H7 (cell line): ENCODE measurements at regions not wholly inside any gene's neighbourhood (a gene's known extent, or its start where the extent isn't known, plus 50 kb on each side); places are given as distances from the start of the nearest gene placed in this dataset.
"Not testable (repeated sequence)": the region's sequence is repeated elsewhere in the genome, so short reads cannot be mapped to it uniquely, and the experiment has no call there.

Experiments
- DNase-seq: peaks from one replicate; pipeline ENCODE4 v3.0.0; 2012
- H3K27me3 ChIP-seq: 2 replicates; pipeline ENCODE4 v1.6.0; 2011; ENCODE audit warnings: mild to moderate bottlenecking, low read length; ENCODE audit not compliant: control insufficient read depth, insufficient read depth
- H3K36me3 ChIP-seq: replicated peaks from 2 replicates; pipeline ENCODE4 v1.5.1; 2011; ENCODE audit warnings: low read length; ENCODE audit not compliant: control insufficient read depth, insufficient read depth
- H3K4me3 ChIP-seq: 2 replicates; pipeline ENCODE4 v1.5.1; 2011; ENCODE audit warnings: low read depth, mild to moderate bottlenecking, control low read depth, low read length, moderate library complexity; ENCODE audit not compliant: insufficient read depth

DNA sequence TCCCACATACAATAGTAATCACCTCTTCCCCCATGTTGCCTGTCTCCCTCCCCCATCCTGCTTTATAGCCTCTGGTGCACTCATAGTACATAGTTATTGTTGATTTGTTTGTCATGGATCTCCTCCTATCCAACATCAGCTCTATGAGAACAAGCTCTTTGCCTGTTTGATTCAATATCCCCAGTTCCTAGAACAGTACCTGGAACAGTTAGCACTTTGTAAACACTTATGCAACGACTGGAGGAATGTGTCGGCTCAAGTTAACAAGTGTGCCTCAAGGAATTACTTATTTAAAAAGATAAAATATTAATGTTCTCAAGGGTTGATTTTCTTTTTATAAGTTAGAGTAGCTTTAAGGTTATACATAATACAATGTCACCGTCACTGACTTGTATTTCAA lies 271.6 kb upstream of the KAZN start:
- DNase-seq = no peak
- Histone ChIP-seq H3K36me3 (no peaks in the 10 kb centered on the region), H3K27me3 (no peaks in the 10 kb centered on the region), H3K4me3 (no peak overlapping the region)

DNA sequence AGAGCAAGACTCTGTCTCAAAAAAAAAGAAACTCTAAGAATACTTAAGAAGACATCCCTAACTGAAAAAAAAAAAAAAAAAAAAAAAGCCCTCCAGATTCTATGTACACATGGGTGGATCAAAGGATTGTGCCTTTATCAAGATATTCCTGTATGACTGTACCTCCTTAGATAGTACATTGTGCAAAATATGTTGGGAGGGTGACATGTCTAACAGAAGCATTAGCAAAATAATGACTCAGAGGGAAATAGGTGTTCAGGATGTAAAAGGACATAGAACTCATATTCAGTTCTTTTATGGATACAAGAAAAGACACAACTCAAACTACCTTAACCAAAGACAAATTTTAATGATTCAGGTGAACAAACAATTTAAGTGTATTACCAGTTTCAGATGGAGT lies 269.8 kb upstream of the KAZN start:
- H3K36me3 ChIP-seq = no peaks in the 10 kb centered on the region
- H3K4me3 ChIP-seq = no peak overlapping the region
- no peaks in the 10 kb centered on the region for H3K27me3 ChIP-seq
- no peak for DNase-seq

- Histone ChIP-seq H3K36me3 (no peaks in the 10 kb centered on the region), H3K27me3 (no peaks in the 10 kb centered on the region), H3K4me3 (no peak overlapping the region)
- DNase-seq = no peak
Observed at GRCh38 chr1:14332158-14332557, 266.3 kb upstream of the KAZN start.

DNA sequence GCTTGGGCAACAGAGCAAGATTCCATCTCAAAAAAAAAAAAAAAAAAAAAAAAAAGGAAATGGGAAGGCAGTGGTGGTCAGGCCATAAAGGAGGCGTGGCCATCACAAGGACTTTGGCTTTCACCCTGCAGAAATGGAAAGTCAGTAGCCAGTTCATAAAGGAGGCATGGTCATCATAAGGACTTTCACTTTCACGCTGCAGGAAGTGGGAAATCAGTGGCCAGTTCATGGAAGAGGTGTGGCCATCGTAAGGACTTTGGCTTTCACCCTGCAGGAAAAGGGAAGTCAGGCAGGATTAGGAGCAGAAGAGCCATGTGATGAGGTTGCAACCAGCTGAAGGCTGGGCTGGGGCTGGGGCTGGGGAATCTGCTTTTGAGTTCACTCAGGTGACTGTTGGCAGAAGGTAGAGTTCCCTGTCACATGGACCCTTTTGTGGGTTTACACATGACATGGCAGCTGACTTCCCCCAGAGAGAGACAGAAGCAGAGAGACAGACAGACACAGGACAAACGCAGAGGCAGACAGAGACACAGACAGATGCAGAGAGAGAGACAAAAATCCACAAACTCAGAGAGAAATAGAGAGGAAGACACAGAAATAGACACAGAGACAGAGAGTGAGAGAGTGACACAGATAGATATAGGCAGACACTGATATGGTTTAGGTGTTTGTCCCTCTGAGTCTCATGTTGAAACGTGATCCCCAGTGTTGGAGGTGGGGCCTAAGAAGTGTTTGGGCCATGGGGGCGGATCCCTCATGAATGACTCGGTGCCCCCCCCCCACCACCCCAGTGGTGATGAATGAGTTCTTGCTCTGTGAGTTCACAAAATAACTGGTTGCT lies 263.9 kb upstream of the KAZN start:
- DNase-seq = no peak
- Histone ChIP-seq H3K4me3 (no peak overlapping the region), H3K36me3 (no peaks in the 10 kb centered on the region), H3K27me3 (no peaks in the 10 kb centered on the region)

DNA sequence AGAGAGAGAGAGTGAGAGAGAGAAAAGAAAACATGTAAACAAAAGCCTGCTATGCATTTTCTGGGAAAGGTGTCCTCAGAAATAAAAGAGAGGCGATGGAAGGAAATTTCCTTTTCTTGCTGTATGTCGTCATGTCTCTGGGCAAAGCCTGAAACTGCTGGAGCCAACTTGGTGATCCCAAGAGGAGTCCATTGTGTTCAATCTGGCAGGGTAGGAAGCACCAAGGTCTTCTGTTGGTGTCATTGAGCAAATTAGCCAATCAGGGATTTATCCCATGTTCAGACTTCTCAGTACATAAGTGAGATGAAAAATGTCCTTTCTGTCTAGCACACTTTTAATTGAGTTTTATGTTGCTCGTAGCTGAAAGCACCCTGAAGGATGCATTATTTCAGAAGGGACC lies 260.0 kb upstream of the KAZN start:
- H3K36me3 ChIP-seq = no peaks in the 10 kb centered on the region
- no peak overlapping the region for H3K4me3 ChIP-seq
- DNase-seq = no peak
- no peaks in the 10 kb centered on the region; the same call in 1 of the 2 replicates for H3K27me3 ChIP-seq

- H3K4me3 ChIP-seq = no peak overlapping the region
- no peaks in the 10 kb centered on the region; the same call in 1 of the 2 replicates for H3K27me3 ChIP-seq
- no peaks in the 10 kb centered on the region for H3K36me3 ChIP-seq
- DNase-seq = no peak
Observed at GRCh38 chr1:14339288-14339687, 259.2 kb upstream of the KAZN start.

GRCh38 chr1:14340002-14340785 lies 258.3 kb upstream of the KAZN start:
- H3K36me3 ChIP-seq = no peaks in the 10 kb centered on the region
- H3K4me3 ChIP-seq = no peak overlapping the region
- no peaks in the 10 kb centered on the region; the same call in 1 of the 2 replicates for H3K27me3 ChIP-seq
- no peak for DNase-seq

DNA sequence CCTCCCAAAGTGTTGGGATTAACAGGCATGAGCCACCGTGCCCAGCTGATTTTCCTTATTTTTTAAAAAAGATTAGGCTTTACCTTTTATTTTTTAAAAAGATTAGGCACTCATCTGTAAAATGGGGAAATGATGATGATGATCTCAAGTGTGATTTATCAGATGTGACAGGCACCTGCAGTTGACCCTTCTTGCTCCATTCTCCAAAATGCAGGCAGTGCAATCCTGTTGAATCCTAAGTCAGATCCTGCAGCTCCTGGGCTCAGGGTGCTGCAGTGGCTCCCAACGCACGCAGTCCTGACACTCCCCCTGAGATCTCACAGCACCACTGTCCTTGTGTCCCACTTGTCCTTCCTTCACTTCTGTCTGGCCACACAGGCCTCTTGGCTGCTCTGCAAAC lies 257.3 kb upstream of the KAZN start:
- Histone ChIP-seq H3K36me3 (no peaks in the 10 kb centered on the region), H3K4me3 (no peak overlapping the region), H3K27me3 (no peaks in the 10 kb centered on the region; the same call in 1 of the 2 replicates)
- no peak for DNase-seq

- Histone ChIP-seq H3K36me3 (no peaks in the 10 kb centered on the region), H3K27me3 (no peaks in the 10 kb centered on the region; the same call in 1 of the 2 replicates)
- no peak for DNase-seq
Observed at GRCh38 chr1:14345946-14346550, 252.4 kb upstream of the KAZN start.

DNA sequence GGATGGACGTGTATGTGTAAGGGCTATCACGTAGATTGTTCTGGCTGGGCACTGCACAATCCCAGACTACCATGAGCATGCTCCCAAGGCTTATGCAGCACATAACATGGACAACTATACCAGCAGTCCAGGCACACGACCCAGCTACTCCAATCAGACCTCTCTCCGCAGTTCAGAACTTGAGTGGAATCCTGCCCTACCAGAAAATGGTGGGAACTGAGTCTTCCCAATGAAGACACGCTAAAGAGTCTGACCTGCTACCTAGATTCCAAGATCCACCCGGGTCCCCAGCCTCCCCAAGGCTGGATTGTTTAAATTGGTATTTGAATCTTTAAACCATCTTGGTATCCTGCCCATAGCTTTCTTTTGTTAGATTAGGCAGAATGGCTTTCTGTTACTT lies 251.3 kb upstream of the KAZN start:
- Histone ChIP-seq H3K27me3 (no peaks in the 10 kb centered on the region; the same call in 1 of the 2 replicates), H3K36me3 (no peaks in the 10 kb centered on the region), H3K4me3 (no peak overlapping the region)
- no peak for DNase-seq

More at GRCh38 chr1:14345946-14346550, 252.4 kb upstream of the KAZN start:
- H3K4me3 ChIP-seq = no peak overlapping the region

DNA sequence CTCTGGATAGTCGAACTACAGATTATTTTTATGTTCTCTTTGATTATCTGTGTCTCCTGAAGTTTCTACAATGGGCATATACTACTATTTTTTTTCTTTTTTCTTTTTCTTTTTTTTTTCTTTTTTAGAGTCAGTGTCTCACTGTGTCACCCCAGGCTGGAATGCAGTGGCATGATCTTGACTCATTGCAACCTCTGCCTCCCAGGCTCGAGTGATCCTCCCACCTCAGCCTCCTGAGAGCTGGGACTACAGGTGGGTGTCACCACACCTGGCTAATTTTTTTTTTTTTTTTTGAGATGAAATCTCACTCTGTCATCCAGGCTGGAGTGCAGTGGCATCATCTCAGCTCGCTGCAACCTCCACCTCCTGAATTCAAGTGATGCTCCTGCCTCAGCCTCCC lies 250.7 kb upstream of the KAZN start:
- no peak for DNase-seq
- H3K36me3 ChIP-seq = no peaks in the 10 kb centered on the region
- no peaks in the 10 kb centered on the region; the same call in 1 of the 2 replicates for H3K27me3 ChIP-seq
- H3K4me3 ChIP-seq = no peak overlapping the region

DNA sequence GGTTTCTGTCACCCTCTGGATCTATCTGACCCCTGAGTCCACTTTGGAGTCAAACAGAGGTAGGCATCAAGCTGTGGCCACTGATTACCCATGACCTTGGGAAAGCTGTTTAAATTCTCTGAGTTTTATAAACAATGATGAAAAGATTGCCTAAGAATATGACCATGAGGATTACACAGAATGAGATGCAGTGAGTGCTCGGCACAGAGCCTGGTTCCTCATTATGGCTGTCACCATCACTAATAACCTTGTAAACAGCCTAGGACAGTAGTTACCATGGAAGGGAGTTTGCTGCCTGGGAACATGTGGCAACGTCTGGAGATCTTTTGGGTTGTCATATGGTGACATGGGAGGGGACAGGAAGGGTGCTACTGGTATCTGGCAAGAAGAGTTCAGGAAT lies 248.3 kb upstream of the KAZN start:
- no peak for DNase-seq
- H3K36me3 ChIP-seq = no peaks in the 10 kb centered on the region
- no peak overlapping the region for H3K4me3 ChIP-seq
- no peaks in the 10 kb centered on the region; the same call in 1 of the 2 replicates for H3K27me3 ChIP-seq

- Histone ChIP-seq H3K36me3 (no peaks in the 10 kb centered on the region), H3K27me3 (no peaks in the 10 kb centered on the region; the same call in 1 of the 2 replicates), H3K4me3 (no peak overlapping the region)
- DNase-seq = no peak
Observed at GRCh38 chr1:14352897-14353296, 245.6 kb upstream of the KAZN start.

GRCh38 chr1:14361005-14361404 lies 237.5 kb upstream of the KAZN start:
- not testable (repeated sequence) for H3K36me3 ChIP-seq, H3K27me3 ChIP-seq, DNase-seq, H3K4me3 ChIP-seq
